Colon (tissue), 2 donors: ENCODE measurements at regions not wholly inside any gene's neighbourhood (a gene's known extent, or its start where the extent isn't known, plus 50 kb on each side); places are given as distances from the start of the nearest gene placed in this dataset.
"Not testable (repeated sequence)": the region's sequence is repeated elsewhere in the genome, so short reads cannot be mapped to it uniquely, and the experiment has no call there.

Source experiments
- FAIRE-seq: peaks from 2 replicates; lab custom pipeline; 2012; peaks lifted over from hg19 to GRCh38; lab: Jason Lieb, UNC
- donor health status: control.
- donor health status: control.

- FAIRE-seq = no peak
Measured at GRCh38 chr5:98309785-98310598, 463.5 kb upstream of the RGMB start.

DNA sequence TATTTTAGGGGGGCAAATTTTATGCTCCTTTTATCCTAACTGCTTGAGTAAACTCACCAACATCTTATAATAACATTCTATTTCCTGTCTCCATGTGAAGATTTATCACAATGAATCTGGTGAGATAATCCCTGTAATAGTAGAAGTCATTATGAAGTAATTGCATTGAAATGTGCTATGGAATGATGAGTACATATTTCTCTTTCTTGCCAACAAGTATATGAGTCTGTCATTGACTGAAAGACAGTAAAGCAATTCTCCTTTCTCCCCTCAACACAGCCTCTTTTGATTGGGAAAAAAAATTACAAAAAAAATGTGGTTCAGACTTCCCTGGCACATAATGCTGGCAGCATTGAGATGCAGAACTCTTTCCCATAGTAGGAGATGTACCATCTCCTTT, 459.2 kb upstream of the RGMB start:
- no peak for FAIRE-seq

GRCh38 chr5:98318386-98318785, 455.1 kb upstream of the RGMB start:
- no peak for FAIRE-seq

GRCh38 chr5:98319299-98320011, 454.0 kb upstream of the RGMB start:
- FAIRE-seq = no peak

DNA sequence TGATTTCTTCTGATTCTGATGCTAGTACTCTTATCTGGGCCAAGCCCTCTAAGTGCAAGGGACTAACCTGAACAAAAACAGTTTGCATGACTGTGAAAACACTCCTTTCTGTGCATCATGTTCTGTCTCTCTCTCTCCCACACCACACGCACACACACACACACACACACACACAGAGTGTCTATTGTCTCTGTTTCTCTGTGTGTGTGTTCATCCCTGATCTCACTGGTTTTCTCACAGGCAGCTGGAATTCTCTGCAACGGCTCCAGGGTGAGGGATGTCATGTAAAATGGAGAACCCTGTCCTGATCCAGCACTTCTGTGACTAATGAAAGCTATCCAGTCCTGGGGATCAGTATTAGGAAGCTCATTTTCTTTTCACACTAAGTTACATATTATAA, 453.1 kb upstream of the RGMB start:
- FAIRE-seq = no peak

- no peak for FAIRE-seq
Measured at GRCh38 chr5:98321361-98321760, 452.1 kb upstream of the RGMB start.

DNA sequence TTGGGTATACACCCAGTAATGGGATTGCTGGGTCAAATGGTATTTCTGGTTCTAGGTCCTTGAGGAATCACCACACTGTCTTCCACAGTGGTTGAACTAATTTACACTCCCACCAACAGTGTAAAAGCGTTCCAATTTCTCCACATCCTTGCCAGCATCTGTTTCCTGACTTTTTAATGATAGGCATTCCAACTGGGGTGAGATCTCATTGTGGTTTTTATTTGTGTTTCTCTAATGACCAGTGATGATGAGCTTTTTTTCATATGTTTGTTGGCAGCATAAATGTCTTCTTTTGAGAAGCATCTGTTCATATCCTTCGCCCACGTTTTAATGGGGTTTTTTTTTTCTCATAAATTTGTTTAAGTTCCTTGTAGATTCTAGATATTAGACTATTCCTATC, 448.3 kb upstream of the RGMB start:
- not testable (repeated sequence) for FAIRE-seq

DNA sequence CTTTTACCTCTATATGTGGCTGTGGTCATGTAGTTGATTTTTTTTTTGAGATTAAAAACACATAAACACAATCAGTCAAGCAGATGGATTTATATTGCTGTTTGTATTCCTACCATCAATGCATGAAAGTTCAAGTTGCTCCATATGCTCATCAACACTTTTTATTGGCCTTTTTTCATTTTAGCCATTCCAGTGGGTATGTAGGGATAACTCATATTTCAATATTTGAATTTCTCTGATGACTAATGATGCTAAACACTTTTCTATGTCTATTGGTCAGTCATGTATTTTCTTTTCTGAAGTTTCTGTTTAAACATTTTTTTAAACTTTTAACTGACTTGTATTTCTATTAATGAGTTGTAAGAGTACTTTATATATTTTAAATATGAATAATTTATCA, 445.4 kb upstream of the RGMB start:
- FAIRE-seq = no peak

DNA sequence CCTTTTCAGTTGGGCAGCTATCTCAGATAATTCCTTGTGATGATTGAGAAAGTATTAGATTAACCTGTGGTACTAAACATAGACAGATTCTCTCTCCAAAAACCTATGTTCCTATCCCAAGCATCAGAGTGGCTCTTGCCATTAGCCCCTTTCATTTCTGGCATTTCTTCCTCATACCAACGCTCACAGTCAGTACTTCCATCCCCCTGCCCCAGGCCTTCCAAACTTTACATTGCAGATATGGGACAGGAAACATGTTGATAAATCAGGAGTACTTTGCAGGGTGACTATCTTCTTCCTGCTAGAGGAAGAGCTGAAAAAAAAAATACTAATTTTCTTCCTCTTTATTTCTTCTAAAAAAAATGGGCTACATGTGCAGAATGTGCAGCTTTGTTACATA, 442.6 kb upstream of the RGMB start:
- FAIRE-seq = no peak

DNA sequence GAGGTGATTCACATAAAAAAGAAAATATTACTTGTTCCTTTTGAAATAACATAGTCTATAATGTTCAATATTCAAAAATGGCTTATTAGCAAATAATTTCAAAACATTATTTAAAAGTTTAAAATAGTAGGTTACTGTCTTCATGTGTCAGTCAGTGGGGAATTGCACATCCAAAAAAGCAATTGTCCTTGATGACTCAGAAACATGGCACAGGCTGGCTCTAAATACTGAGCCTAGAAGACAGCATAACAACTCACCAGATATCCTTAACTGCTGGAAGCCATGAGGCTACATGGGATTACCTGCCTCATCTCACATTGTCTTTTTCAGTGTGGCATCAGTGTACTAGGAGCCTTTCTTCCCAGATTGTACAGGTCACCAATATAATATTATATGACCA, 439.5 kb upstream of the RGMB start:
- no peak for FAIRE-seq

DNA sequence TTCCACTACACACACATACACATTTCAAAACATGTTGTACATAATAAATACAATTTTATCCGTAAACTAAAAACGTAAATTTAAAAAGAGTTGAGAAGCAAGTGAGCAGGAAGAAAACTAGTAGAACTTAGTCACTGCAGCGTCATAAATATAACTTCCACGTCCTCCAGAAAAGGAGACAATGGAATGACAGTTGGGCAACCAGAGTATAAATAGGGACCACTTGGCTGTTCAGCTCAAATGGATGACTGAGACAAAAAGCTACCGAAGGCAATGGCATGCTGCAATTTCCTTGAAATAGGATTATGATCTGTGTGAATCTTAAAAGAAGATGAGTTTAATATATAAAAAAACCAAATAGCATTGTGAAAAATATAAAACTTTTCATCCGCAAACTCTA, 438.5 kb upstream of the RGMB start:
- no peak for FAIRE-seq

DNA sequence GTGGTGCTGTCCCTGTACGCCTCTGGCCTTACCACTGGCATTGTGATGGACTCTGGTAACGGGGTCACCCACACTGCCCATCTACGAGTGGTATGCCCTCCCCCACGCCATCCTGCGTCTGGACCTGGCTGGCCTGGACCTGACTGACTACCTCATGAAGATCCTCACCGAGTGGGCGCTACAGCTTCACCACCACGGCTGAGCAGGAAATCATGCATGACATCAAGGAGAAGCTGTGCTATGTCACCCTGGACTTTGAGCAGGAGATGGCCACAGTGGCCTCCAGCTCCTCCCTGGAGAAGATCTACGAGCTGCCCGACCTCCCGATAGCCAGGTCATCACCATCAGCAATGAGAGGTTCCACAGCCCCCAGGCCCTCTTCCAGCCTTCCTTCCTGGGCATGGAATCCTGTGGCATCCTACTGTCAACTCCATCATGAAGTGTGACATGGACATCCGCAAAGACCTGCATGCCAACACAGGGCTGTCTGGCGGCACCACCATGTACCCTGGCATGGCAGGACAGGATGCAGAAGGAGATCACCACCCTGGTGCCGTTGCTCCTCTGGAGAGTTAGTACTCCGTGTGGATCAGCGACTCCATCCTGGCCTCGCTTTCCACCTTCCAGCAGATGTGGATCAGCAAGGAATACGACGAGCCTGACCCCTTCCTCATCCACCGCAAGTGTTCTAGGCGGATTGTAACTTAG, 434.2 kb upstream of the RGMB start:
- no peak for FAIRE-seq

DNA sequence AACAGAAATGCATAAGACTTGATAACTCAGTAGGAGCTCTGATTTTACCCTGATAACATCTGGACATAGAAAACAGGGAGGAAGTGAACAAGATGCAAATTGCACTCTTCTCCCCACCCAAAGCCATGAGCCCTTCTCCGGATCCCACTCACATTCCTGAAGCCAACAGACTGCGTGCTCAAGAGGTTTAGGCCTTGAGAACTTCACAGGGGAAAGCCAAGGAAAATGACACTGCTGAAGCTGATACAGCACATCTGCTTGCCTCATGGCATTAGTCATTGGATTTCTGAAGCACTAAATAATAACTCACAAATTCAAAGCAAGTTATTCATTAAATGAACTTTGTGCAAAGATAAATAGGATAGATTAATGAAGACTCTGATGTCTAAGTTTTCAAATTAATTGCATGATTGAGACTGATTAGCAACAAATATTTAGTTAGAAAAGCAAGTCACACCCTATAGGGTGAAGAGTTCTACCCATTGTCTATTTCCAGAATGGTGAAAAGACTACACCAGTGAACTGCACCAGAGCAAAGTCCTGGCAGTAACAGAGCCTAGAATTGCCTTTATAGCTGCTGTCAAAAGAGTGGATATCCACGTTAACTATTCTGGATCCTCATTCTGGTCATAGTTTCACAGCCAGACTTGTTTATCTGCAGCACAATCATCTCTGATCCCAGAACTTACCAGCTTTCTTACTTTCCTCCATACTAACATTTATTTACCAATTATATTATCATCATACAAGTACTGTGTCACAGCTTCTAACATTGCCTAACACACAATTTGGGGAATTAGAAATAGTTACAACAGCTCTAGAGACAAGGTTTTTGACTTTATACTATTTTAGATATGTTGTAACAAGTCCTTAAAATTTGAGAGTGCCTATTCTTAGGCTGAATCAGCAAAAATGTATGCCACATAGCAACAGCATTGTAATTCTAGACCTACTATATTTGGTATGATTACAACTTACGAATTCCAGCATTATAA, 432.1 kb upstream of the RGMB start:
- no peak for FAIRE-seq

DNA sequence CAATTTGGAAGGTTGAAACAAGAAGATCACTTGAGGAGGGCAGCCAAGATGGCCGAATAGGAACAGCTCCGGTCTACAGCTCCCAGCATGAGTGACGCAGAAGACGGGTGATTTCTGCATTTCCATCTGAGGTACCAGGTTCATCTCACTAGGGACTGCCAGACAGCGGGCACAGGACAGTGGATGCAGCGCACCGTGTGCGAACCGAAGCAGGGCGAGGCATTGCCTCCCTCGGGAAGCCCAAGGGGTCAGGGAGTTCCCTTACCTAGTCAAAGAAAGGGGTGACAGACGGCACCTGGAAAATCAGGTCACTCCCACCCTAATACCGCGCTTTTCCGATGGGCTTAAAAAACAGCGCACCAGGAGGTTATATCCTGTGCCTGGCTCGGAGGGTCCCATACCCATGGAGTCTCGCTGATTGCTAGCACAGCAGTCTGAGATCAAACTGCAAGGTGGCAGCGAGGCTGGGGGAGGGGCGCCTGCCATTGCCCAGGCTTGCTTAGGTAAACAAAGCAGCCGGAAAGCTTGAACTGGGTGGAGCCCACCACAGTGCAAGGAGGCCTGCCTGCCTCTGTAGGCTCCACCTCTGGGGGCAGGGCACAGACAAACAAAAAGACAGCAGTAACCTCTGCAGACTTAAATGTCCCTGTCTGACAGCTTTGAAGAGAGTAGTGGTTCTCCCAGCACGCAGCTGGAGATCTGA, 430.4 kb upstream of the RGMB start:
- FAIRE-seq = not testable (repeated sequence)

DNA sequence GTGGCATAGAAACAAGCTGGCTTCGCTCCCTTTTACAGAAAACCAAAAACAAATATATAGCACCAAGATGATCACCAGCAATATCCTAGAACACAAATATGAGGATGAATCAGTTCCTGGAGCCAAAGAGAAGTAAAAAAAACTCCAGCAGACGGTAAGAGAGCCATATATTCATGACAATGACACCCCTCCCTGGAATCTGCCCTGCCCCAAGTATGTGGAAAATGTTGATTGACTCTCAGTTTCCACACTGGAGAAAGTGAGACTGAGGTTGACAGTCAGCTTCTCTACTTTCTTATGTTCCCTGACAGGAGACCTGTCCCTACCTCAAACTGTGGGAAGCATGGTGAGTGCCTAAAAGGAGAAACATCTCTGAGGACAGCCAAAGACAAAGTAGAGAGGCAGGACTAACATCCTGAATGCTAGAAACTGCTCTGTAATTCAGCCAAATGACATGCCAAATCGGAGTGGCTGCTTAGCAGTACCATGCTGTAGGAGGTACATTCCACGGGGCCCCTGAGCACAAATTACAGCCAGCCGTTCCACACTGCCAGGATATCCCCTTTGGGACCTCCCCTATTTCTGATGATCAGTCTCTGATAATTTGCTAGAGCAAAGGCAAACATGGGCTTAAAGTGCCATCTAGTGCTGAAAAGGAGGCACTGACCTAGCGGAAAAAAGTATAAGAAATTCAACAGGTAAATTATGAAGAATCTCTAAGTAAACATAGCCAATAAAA, 424.0 kb upstream of the RGMB start:
- no peak for FAIRE-seq

DNA sequence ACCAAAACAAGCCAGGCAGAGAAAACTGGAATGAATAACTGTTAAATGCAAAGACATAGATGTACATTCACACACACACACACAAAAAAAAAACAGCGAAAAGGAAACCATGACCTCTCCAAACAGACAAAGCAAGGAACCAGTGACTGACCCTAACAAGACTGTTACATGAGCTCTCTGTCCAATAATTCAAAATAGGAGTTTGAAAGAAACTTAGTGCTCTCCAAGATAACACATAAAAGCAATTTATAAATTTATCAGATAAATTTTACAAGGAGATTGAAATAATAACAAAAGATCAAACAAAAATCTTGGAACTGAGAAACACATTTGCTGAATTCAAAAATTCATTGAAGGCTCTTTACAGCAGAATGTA, 423.5 kb upstream of the RGMB start:
- no peak for FAIRE-seq

GRCh38 chr5:98354922-98355321, 418.5 kb upstream of the RGMB start:
- no peak for FAIRE-seq

GRCh38 chr5:98360548-98360947, 412.9 kb upstream of the RGMB start:
- FAIRE-seq = no peak

- FAIRE-seq = no peak
Measured at GRCh38 chr5:98363157-98363556, 410.3 kb upstream of the RGMB start.

GRCh38 chr5:98364549-98364948, 408.9 kb upstream of the RGMB start:
- no peak for FAIRE-seq

GRCh38 chr5:98365126-98365525, 408.3 kb upstream of the RGMB start:
- no peak for FAIRE-seq
